ENCODE measurements at regions not wholly inside any gene's neighbourhood (a gene's known extent, or its start where the extent isn't known, plus 50 kb on each side); places are given as distances from the start of the nearest gene placed in this dataset.

GRCh38 chr3:150038830-150039229, 68.1 kb upstream of the PFN2 start (continued):
- TF ChIP-seq E4F1 (IDR thresholded peaks at IDR 0.05; ENCODE audit: borderline replicate concordance, partially characterized antibody), result no peak
- TF ChIP-seq JUNB (IDR thresholded peaks at IDR 0.05), result no peak
- no peak for TF ChIP-seq ZBTB4 (CRISPR knock-in tag; IDR thresholded peaks at IDR 0.05)
- no peak for TF ChIP-seq SMARCA5 (IDR thresholded peaks at IDR 0.05)
- no peak for TF ChIP-seq POLR2A (IDR thresholded peaks at IDR 0.05; ENCODE audit: low read depth, low read length)
- TF ChIP-seq BCLAF1 (IDR thresholded peaks at IDR 0.05), result no peak
- no peak for TF ChIP-seq POLR2AphosphoS2 (IDR thresholded peaks at IDR 0.05; ENCODE audit: low read depth, low read length)
- no peak for TF ChIP-seq PBX3 (IDR thresholded peaks at IDR 0.05; ENCODE audit: insufficient replicate concordance, low read depth, low read length)
- no peak for TF ChIP-seq EGR1 (IDR thresholded peaks at IDR 0.05; ENCODE audit: borderline replicate concordance in 1 of 2, low read depth in 2 of 2, low read length in 2 of 2)
- no peak for TF ChIP-seq HDAC6 (IDR thresholded peaks at IDR 0.05; ENCODE audit: unreplicated experiment)
